Tibial artery (tissue), 4 donors: ENCODE measurements at regions not wholly inside any gene's neighbourhood (a gene's known extent, or its start where the extent isn't known, plus 50 kb on each side); places are given as distances from the start of the nearest gene placed in this dataset.
A peak's percentile ranks its signal among the peaks of the same experiment; 100 is the strongest.

ENCODE experiments used
- DNase-seq, 2 donors: peaks; one replicate each; pipeline ENCODE4 v3.0.0-alpha.2; 2019
- H3K27ac ChIP-seq, 2 donors: fragments of 200-600 bp; sonication (generic) in 1 of 2; 1 replicate in 1 of 2; 2 replicates in 1 of 2; pipeline ENCODE4 v1.5.1; 2018 to 2019; ENCODE audit warnings: mild to moderate bottlenecking in 1 of 2
- H3K27me3 ChIP-seq, 2 donors: fragments of 200-600 bp; sonication (generic) in 1 of 2; one replicate each; pipeline versions ENCODE4 v1.5.1 to v1.6.0; 2016 to 2019
- H3K36me3 ChIP-seq, 3 donors: fragments of 200-600 bp; sonication (generic) in 2 of 3; one replicate each; pipeline ENCODE4 v1.5.1; 2016 to 2019; ENCODE audit warnings: mild to moderate bottlenecking in 2 of 3
- H3K4me1 ChIP-seq, 4 donors: fragments of 200-600 bp; sonication (generic) in 2 of 4; 1 replicate in 3 of 4; 2 replicates in 1 of 4; pipeline ENCODE4 v1.5.1; 2016 to 2019
- H3K4me3 ChIP-seq, 2 donors: fragments of 200-600 bp; sonication (generic) in 1 of 2; 1 replicate in 1 of 2; 2 replicates in 1 of 2; pipeline ENCODE4 v1.5.1; 2018 to 2019; ENCODE audit warnings: mild to moderate bottlenecking in 2 of 2
- H3K9me3 ChIP-seq, 3 donors: fragments of 200-600 bp; sonication (generic) in 1 of 3; one replicate each; pipeline ENCODE4 v1.5.1; 2016 to 2019
- intact Hi-C: fragments of 100-400 bp; cut with DNase I; formaldehyde crosslinking; loops from one replicate; pipeline ENCODE4 v1.15.0; 2023; ENCODE audit warnings: low total_unique reads
- TF ChIP-seq, protein P1 (sequence below), 2 experiments: fragments of 200-600 bp in 1 of 2; fragments of 450-650 bp in 1 of 2; IDR thresholded peaks; one replicate each; pipeline ENCODE4 v1.5.1; 2017 to 2019; ENCODE audit warnings: antibody characterized with exemption in 2 of 2, mild to moderate bottlenecking in 1 of 2, moderate library complexity in 1 of 2

DNA sequence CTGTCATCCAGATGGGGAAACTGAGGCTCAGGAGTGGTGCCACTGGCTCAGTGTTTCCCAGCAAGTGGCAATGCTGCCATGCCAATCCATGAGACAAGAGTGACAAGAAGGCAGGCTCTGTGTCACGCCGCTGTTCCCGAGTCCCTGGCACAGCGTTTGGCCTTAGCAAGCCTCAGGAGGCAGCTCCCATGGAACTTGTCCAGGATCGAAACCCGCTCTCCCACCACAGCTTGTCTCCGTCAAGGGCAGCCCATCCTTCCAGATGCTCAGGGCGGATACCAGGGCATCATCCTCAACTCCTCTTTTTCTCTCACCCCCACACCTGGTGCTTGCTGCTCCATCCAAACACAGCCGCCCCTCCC, 110.6 kb upstream of the PTPN1 start:
- Histone ChIP-seq H3K27me3 (no peaks in the 10 kb centered on the region), H3K4me1 (peaks cover 0 to 98% (median 78%) of the 10 kb centered on the region in 4 donors), H3K27ac (peak overlapping the region; percentile 87 to 96), H3K36me3 (no peaks in the 10 kb centered on the region), H3K9me3 (no peaks in the 10 kb centered on the region), H3K4me3 (no peak overlapping the region)
- TF ChIP-seq, protein P1, sequence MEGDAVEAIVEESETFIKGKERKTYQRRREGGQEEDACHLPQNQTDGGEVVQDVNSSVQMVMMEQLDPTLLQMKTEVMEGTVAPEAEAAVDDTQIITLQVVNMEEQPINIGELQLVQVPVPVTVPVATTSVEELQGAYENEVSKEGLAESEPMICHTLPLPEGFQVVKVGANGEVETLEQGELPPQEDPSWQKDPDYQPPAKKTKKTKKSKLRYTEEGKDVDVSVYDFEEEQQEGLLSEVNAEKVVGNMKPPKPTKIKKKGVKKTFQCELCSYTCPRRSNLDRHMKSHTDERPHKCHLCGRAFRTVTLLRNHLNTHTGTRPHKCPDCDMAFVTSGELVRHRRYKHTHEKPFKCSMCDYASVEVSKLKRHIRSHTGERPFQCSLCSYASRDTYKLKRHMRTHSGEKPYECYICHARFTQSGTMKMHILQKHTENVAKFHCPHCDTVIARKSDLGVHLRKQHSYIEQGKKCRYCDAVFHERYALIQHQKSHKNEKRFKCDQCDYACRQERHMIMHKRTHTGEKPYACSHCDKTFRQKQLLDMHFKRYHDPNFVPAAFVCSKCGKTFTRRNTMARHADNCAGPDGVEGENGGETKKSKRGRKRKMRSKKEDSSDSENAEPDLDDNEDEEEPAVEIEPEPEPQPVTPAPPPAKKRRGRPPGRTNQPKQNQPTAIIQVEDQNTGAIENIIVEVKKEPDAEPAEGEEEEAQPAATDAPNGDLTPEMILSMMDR (IDR thresholded peaks at IDR 0.05), result no peak
- DNase-seq, result no peak
- intact Hi-C loops, result loop anchor here (5.0 kb wide), 2 partner anchors 92 to 207 kb away; partner anchors contain the start of gene CEBPB

- Histone ChIP-seq H3K4me3 (no peak overlapping the region), H3K36me3 (no peaks in the 10 kb centered on the region), H3K27ac (peak overlapping the region; percentile 87 to 96), H3K9me3 (no peaks in the 10 kb centered on the region), H3K27me3 (no peaks in the 10 kb centered on the region), H3K4me1 (peaks cover 0 to 98% (median 78%) of the 10 kb centered on the region in 4 donors)
- intact Hi-C loops, result loop anchor here (5.0 kb wide), 2 partner anchors 93 to 208 kb away; partner anchors contain the start of gene CEBPB
- TF ChIP-seq, protein P1 (IDR thresholded peaks at IDR 0.05), result peak in 1 of 2 experiments; percentile 8
- no peak for DNase-seq
Observed at GRCh38 chr20:50399917-50400704, 110.1 kb upstream of the PTPN1 start.

DNA sequence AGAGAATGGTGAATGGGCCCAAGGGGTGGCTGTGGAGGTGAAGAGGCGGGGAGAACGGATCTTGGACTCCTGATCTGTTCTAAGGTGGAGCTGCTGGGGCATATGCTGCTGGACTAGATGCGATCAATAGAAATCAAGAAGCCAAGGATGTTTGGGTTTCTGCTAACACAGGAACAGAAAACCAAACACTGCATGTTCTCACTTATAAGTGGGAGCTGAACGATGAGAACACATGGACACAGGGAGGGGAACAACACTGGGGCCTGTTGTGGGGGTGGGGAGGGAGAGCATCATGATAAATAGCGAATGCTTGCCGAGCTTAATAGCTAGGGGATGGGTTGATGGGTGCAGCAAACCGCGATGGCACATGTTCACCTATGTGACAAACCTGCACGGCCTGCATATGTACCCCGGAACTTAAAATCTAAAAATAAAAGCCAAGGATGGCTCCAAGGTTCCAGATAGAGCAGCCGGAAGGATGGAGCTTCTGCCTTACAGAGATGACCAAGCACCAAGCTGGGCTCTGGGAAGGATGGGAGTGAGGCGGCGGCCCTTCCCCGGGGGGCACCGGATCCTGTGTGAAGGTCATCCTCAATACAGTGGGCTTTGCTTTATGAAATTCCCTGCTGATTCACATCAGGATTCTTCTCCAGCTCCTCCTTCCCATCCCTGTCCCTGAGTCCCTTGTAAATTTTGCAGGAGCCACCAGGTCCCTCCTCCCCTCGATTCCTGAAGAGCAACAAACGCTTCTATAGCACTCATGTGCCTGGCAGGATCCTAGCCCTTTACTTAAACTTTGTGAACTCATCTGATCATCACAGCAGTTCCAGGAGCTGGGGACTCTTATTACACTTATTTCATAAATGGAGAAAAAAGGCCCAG, 109.2 kb upstream of the PTPN1 start:
- Histone ChIP-seq H3K27ac (peak overlapping the region; percentile 87 to 96), H3K36me3 (no peaks in the 10 kb centered on the region), H3K4me1 (peaks cover 0 to 100% (median 80%) of the 10 kb centered on the region in 4 donors), H3K4me3 (no peak overlapping the region), H3K27me3 (no peaks in the 10 kb centered on the region), H3K9me3 (no peaks in the 10 kb centered on the region)
- DNase-seq, result no peak
- intact Hi-C loops, result no loop called here
- TF ChIP-seq, protein P1 (IDR thresholded peaks at IDR 0.05), result no peak

- Histone ChIP-seq H3K27me3 (no peaks in the 10 kb centered on the region), H3K4me3 (no peak overlapping the region), H3K27ac (peak overlapping the region; percentile 87 to 96), H3K36me3 (no peaks in the 10 kb centered on the region), H3K9me3 (no peaks in the 10 kb centered on the region), H3K4me1 (peaks cover 0 to 100% (median 74%) of the 10 kb centered on the region in 4 donors)
- no peak for DNase-seq
- intact Hi-C loops, result no loop called here
- TF ChIP-seq, protein P1 (IDR thresholded peaks at IDR 0.05), result no peak
Observed at GRCh38 chr20:50401587-50402418, 108.4 kb upstream of the PTPN1 start.
